WTC11 (cell line): ENCODE measurements at regions not wholly inside any gene's neighbourhood (a gene's known extent, or its start where the extent isn't known, plus 50 kb on each side); places are given as distances from the start of the nearest gene placed in this dataset.

Source experiments
- CTCF ChIP-seq: fragments of 200-600 bp; IDR thresholded peaks from 2 replicates; pipeline ENCODE4 v1.8.0; 2022; ENCODE audit warnings: antibody characterized with exemption
- SMAD3 ChIP-seq: sonication (generic); formaldehyde crosslinking; IDR thresholded peaks from 2 replicates; pipeline ENCODE4 v1.8.0; 2022; ENCODE audit warnings: missing genetic modification reagents, mild to moderate bottlenecking, borderline replicate concordance
- TF ChIP-seq, protein P1 (sequence below): sonication (generic); formaldehyde crosslinking; IDR thresholded peaks from 2 replicates; pipeline ENCODE4 v1.8.1; 2023; ENCODE audit warnings: mild to moderate bottlenecking, missing genetic modification reagents, moderate library complexity

GRCh38 chr13:105979131-105980011 lies 556.1 kb downstream of the EFNB2 start:
- TF ChIP-seq, protein P1, sequence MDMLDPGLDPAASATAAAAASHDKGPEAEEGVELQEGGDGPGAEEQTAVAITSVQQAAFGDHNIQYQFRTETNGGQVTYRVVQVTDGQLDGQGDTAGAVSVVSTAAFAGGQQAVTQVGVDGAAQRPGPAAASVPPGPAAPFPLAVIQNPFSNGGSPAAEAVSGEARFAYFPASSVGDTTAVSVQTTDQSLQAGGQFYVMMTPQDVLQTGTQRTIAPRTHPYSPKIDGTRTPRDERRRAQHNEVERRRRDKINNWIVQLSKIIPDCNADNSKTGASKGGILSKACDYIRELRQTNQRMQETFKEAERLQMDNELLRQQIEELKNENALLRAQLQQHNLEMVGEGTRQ (CRISPR knock-in tag) = no peak
- no peak for TF ChIP-seq SMAD3 (CRISPR knock-in tag)
- TF ChIP-seq CTCF = no peak
